ENCODE measurements at regions not wholly inside any gene's neighbourhood (a gene's known extent, or its start where the extent isn't known, plus 50 kb on each side); places are given as distances from the start of the nearest gene placed in this dataset.

DNA sequence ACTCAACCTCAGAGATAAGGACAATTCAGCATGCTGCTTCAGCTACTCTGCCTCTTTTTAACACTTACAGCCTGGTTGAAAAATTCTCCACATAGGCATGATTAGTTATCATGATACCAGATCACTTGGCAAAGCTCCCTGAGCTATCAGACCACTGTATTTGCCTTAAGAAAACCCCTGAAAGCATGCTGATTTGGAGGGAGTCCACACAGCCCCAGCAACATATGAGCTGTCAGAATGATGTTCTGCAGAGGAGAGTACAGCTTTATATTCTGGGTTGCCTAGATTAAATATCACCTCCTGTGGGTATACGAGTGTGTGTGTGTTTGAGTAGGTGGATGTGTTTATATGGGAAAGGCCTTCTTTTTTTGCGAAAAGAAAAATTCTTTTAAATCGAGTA, 170.2 kb upstream of the CHRM2 start:
- TF ChIP-seq RFX5 (IDR thresholded peaks at IDR 0.05; ENCODE audit: low read depth, low read length) (no peak), RCOR1 (IDR thresholded peaks at IDR 0.05; ENCODE audit: insufficient replicate concordance, low read length) (no peak), MAFK (IDR thresholded peaks at IDR 0.05; ENCODE audit: low read depth, low read length) (no peak), POLR2A (IDR thresholded peaks at IDR 0.05; ENCODE audit: low read depth, low read length) (no peak), CHD1 (IDR thresholded peaks at IDR 0.05; ENCODE audit: low read depth, low read length) (no peak), CEBPB (IDR thresholded peaks at IDR 0.05; ENCODE audit: low read depth, low read length) (no peak), MXI1 (IDR thresholded peaks at IDR 0.05; ENCODE audit: borderline replicate concordance, low read depth, low read length) (no peak), SMC3 (IDR thresholded peaks at IDR 0.05; ENCODE audit: low read depth, low read length) (no peak)
- TF ChIP-seq, protein P1, sequence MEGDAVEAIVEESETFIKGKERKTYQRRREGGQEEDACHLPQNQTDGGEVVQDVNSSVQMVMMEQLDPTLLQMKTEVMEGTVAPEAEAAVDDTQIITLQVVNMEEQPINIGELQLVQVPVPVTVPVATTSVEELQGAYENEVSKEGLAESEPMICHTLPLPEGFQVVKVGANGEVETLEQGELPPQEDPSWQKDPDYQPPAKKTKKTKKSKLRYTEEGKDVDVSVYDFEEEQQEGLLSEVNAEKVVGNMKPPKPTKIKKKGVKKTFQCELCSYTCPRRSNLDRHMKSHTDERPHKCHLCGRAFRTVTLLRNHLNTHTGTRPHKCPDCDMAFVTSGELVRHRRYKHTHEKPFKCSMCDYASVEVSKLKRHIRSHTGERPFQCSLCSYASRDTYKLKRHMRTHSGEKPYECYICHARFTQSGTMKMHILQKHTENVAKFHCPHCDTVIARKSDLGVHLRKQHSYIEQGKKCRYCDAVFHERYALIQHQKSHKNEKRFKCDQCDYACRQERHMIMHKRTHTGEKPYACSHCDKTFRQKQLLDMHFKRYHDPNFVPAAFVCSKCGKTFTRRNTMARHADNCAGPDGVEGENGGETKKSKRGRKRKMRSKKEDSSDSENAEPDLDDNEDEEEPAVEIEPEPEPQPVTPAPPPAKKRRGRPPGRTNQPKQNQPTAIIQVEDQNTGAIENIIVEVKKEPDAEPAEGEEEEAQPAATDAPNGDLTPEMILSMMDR (conservative IDR thresholded peaks at IDR 0.05; ENCODE audit: low read depth, low read length) = no peak
- TF ChIP-seq, protein P2, sequence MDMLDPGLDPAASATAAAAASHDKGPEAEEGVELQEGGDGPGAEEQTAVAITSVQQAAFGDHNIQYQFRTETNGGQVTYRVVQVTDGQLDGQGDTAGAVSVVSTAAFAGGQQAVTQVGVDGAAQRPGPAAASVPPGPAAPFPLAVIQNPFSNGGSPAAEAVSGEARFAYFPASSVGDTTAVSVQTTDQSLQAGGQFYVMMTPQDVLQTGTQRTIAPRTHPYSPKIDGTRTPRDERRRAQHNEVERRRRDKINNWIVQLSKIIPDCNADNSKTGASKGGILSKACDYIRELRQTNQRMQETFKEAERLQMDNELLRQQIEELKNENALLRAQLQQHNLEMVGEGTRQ (IDR thresholded peaks at IDR 0.05; ENCODE audit: low read depth, low read length) = no peak
